Testis (tissue), 2 donors: ENCODE measurements at regions not wholly inside any gene's neighbourhood (a gene's known extent, or its start where the extent isn't known, plus 50 kb on each side); places are given as distances from the start of the nearest gene placed in this dataset.

Experiments
- POLR2A ChIP-seq: fragments of 450-650 bp; IDR thresholded peaks from one replicate; pipeline ENCODE4 v1.6.1; 2017; ENCODE audit warnings: antibody characterized with exemption, mild to moderate bottlenecking, moderate library complexity
- TF ChIP-seq, protein P1 (sequence below), 3 experiments: fragments of 450-650 bp in 2 of 3; fragments of 200-600 bp in 1 of 3; sonication (generic) in 1 of 3; IDR thresholded peaks; one replicate each; pipeline ENCODE4 v1.5.1; 2016 to 2019; ENCODE audit warnings: antibody characterized with exemption in 3 of 3, mild to moderate bottlenecking in 2 of 3, moderate library complexity in 1 of 3

DNA sequence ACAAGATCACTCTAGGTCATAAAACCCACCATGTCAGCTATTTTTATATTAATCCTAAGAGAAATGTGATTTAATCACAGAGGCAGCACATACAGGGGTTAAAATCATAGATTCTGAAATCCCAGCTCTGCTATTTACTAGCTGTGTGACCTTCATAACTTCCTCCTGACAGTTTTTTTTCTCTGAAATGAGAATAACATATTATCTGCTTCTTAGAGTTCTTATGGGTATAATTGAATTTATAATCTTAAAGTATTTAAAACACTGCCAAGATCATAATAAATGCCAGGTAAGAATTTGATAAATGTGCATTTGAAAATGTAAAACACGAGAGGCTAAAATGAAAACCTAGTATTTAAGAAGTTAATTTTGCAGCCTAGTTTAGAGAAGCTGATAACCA is 722.9 kb downstream of the SLITRK6 start:
- TF ChIP-seq, protein P1, sequence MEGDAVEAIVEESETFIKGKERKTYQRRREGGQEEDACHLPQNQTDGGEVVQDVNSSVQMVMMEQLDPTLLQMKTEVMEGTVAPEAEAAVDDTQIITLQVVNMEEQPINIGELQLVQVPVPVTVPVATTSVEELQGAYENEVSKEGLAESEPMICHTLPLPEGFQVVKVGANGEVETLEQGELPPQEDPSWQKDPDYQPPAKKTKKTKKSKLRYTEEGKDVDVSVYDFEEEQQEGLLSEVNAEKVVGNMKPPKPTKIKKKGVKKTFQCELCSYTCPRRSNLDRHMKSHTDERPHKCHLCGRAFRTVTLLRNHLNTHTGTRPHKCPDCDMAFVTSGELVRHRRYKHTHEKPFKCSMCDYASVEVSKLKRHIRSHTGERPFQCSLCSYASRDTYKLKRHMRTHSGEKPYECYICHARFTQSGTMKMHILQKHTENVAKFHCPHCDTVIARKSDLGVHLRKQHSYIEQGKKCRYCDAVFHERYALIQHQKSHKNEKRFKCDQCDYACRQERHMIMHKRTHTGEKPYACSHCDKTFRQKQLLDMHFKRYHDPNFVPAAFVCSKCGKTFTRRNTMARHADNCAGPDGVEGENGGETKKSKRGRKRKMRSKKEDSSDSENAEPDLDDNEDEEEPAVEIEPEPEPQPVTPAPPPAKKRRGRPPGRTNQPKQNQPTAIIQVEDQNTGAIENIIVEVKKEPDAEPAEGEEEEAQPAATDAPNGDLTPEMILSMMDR (IDR thresholded peaks at IDR 0.05) = no peak
- no peak for TF ChIP-seq POLR2A
